SU-DHL-6 (cell line): ENCODE measurements at regions not wholly inside any gene's neighbourhood (a gene's known extent, or its start where the extent isn't known, plus 50 kb on each side); places are given as distances from the start of the nearest gene placed in this dataset.
"Not testable (repeated sequence)": the region's sequence is repeated elsewhere in the genome, so short reads cannot be mapped to it uniquely, and the experiment has no call there.

ENCODE experiments used
- H2AFZ ChIP-seq: fragments of 200-600 bp; sonication (generic); 2 replicates; pipeline ENCODE4 v1.6.1; 2014; ENCODE audit warnings: low read depth, mild to moderate bottlenecking, moderate library complexity, mixed read lengths, antibody characterized with exemption, low read length; ENCODE audit not compliant: severe bottlenecking
- H3F3A ChIP-seq: fragments of 200-600 bp; shearing (Covaris generic); 2 replicates; pipeline ENCODE4 v1.6.0; 2016; ENCODE audit warnings: antibody characterized with exemption, mild to moderate bottlenecking; ENCODE audit not compliant: insufficient read depth
- H3K27ac ChIP-seq: fragments of 200-600 bp; sonication (generic); 2 replicates; pipeline ENCODE4 v1.5.1; 2016; ENCODE audit warnings: low read depth, mild to moderate bottlenecking, low read length, moderate library complexity, mixed read lengths
- H3K27me3 ChIP-seq: fragments of 200-600 bp; sonication (generic), shearing (Covaris generic); 2 replicates; pipeline ENCODE4 v1.6.0; 2014; ENCODE audit warnings: mild to moderate bottlenecking, low read length
- H3K36me3 ChIP-seq: fragments of 200-600 bp; sonication (generic); 2 replicates; pipeline ENCODE4 v1.6.1; 2014; ENCODE audit warnings: mild to moderate bottlenecking, low read length, mixed read lengths
- H3K4me2 ChIP-seq: fragments of 300-600, 200-600 bp; shearing (Covaris generic), sonication (generic); 2 replicates; pipeline ENCODE4 v1.6.0; 2014; ENCODE audit warnings: low read length, low read depth, mild to moderate bottlenecking; ENCODE audit not compliant: poor library complexity, severe bottlenecking
- H3K4me3 ChIP-seq: fragments of 200-600 bp; sonication (generic); 2 replicates; pipeline ENCODE4 v1.5.1; 2014; ENCODE audit warnings: antibody characterized with exemption, low read length, mild to moderate bottlenecking, mixed read lengths; ENCODE audit not compliant: insufficient read depth, poor library complexity, severe bottlenecking
- H3K79me2 ChIP-seq: fragments of 200-600 bp; sonication (generic); 2 replicates; pipeline ENCODE4 v1.6.1; 2014; ENCODE audit warnings: mild to moderate bottlenecking, low read length, moderate library complexity; ENCODE audit not compliant: insufficient read depth
- H3K9ac ChIP-seq: fragments of 200-600 bp; sonication (generic); 2 replicates; pipeline ENCODE4 v1.7.0; 2014; ENCODE audit warnings: mild to moderate bottlenecking, low read length
- H3K9me2 ChIP-seq: fragments of 200-600 bp; sonication (generic); replicated peaks from 2 replicates; pipeline ENCODE4 v1.6.1; 2014; ENCODE audit warnings: low read length; ENCODE audit not compliant: insufficient read depth
- H3K9me3 ChIP-seq: fragments of 200-600 bp; sonication (generic); 2 replicates; pipeline ENCODE4 v1.6.1; 2014; ENCODE audit warnings: low read length, mixed read lengths; ENCODE audit not compliant: insufficient read depth
- H4K20me1 ChIP-seq: fragments of 200-600 bp; sonication (generic); 2 replicates; pipeline ENCODE4 v1.6.1; 2014; ENCODE audit warnings: low read depth, mild to moderate bottlenecking, antibody characterized with exemption, low read length, moderate library complexity, mixed read lengths
- CTCF ChIP-seq: fragments of 200-600 bp; sonication (generic); IDR thresholded peaks from one replicate; pipeline ENCODE4 v1.5.1; 2017; ENCODE audit warnings: antibody characterized with exemption, mild to moderate bottlenecking, low read length, moderate library complexity; ENCODE audit not compliant: insufficient read depth, poor library complexity, severe bottlenecking
- EZH2phosphoT487 ChIP-seq: fragments of 200-600 bp; sonication (generic), shearing (Covaris generic); conservative IDR thresholded peaks from 2 replicates; pipeline ENCODE4 v1.6.1; 2018; ENCODE audit warnings: mild to moderate bottlenecking, antibody characterized with exemption, low read length, moderate library complexity, mixed read lengths

DNA sequence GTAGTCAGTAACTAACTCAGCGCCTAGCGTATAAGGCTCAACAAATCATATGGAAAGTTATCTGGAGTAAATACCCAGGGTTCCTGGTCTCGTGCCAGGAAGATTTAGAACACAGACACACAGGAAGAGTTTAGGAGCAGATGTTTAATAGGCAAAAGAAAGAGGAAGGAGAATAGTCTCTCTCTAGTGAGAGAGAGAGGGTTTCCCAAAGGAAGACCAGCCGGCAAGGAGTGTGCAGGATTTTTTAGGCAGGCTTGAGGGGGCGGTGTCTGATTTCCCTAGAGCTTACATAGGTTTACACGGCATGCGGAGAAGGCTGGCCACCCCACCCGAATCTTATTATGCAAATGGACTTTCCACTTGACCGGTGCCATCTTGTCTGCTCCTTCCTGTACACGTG, 284.0 kb upstream of the FRG1 start:
- Histone ChIP-seq H3K9me2 (no peaks in the 10 kb centered on the region), H3K4me2 (no peak overlapping the region), H2AFZ (no peak overlapping the region), H3K9ac (no peak overlapping the region), H3K27ac (no peak overlapping the region), H3K79me2 (no peaks in the 10 kb centered on the region), H3F3A (no peaks in the 10 kb centered on the region), H4K20me1 (no peaks in the 10 kb centered on the region), H3K4me3 (no peak overlapping the region), H3K27me3 (no peaks in the 10 kb centered on the region), H3K9me3 (no peaks in the 10 kb centered on the region), H3K36me3 (no peaks in the 10 kb centered on the region)
- TF ChIP-seq CTCF (no peak), EZH2phosphoT487 (no peak)

- not testable (repeated sequence) for H3K27ac ChIP-seq, H3K4me2 ChIP-seq, H3K9me2 ChIP-seq, H3F3A ChIP-seq, H2AFZ ChIP-seq, H3K4me3 ChIP-seq, H3K9ac ChIP-seq, H3K9me3 ChIP-seq, H3K36me3 ChIP-seq, H3K79me2 ChIP-seq, H3K27me3 ChIP-seq, H4K20me1 ChIP-seq
Measured at GRCh38 chr4:189658259-189658658, 282.4 kb upstream of the FRG1 start.

DNA sequence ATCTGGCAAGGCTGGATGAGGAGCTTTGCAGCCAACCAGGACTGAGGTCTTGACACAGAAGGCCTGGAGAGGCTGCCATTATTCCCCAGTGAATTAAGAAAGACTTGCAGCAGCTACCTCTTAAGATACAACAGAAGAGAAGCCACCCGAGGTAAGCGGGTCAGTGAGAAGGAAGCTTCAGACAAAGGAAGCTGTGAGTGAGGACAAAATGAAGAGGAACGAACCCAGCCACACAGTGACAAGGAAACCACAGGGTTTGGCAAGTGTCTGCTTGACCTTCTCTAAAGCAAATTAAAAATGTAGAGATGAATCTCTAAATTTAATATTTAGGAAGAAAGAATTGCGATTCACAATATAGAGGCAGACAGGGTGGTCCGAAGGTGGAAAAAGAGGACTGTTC, 281.8 kb upstream of the FRG1 start:
- not testable (repeated sequence) for H4K20me1 ChIP-seq, H3F3A ChIP-seq, H3K27me3 ChIP-seq, H3K36me3 ChIP-seq, H3K4me3 ChIP-seq, H3K9me3 ChIP-seq, H3K9me2 ChIP-seq, H3K4me2 ChIP-seq, H3K79me2 ChIP-seq, H2AFZ ChIP-seq, H3K9ac ChIP-seq, H3K27ac ChIP-seq

GRCh38 chr4:189659287-189659686, 281.4 kb upstream of the FRG1 start:
- Histone ChIP-seq H3K9me2 (no peaks in the 10 kb centered on the region), H3K4me2 (no peak overlapping the region), H4K20me1 (no peaks in the 10 kb centered on the region), H3K27me3 (no peaks in the 10 kb centered on the region), H3K79me2 (no peaks in the 10 kb centered on the region), H3K27ac (no peak overlapping the region), H3K36me3 (no peaks in the 10 kb centered on the region), H2AFZ (no peak overlapping the region), H3K9ac (no peak overlapping the region), H3K9me3 (no peaks in the 10 kb centered on the region), H3F3A (no peaks in the 10 kb centered on the region), H3K4me3 (no peak overlapping the region)
- TF ChIP-seq CTCF (no peak), EZH2phosphoT487 (no peak)
